Stimulated activated CD8-positive, alpha-beta memory T cell treated with anti-CD3 and anti-CD28 coated beads, Interleukin-7, amount 100 ng/mL, for 48 hours (primary cell): ENCODE measurements at regions not wholly inside any gene's neighbourhood (a gene's known extent, or its start where the extent isn't known, plus 50 kb on each side); places are given as distances from the start of the nearest gene placed in this dataset.
"Not testable (repeated sequence)": the region's sequence is repeated elsewhere in the genome, so short reads cannot be mapped to it uniquely, and the experiment has no call there.

Source experiments
- DNase-seq, 2 donors: peaks; one replicate each; pipeline ENCODE4 v3.0.0-alpha.2; 2020; ENCODE audit warnings: low read depth in 1 of 2; ENCODE audit errors: extremely low read depth in 1 of 2

GRCh38 chr4:181821039-181822004 lies 421.9 kb upstream of the TENM3 start:
- no peak for DNase-seq

- no peak for DNase-seq
These were observed 421.2 kb upstream of the TENM3 start for GRCh38 chr4:181822005-181822375.

GRCh38 chr4:181823183-181823582 lies 420.0 kb upstream of the TENM3 start:
- no peak for DNase-seq

- DNase-seq = no peak
These were observed 419.6 kb upstream of the TENM3 start for GRCh38 chr4:181823645-181824044.

GRCh38 chr4:181825564-181825963 lies 417.6 kb upstream of the TENM3 start:
- no peak for DNase-seq

GRCh38 chr4:181827246-181827645 lies 416.0 kb upstream of the TENM3 start:
- DNase-seq = no peak

GRCh38 chr4:181830404-181831035 lies 412.7 kb upstream of the TENM3 start:
- no peak for DNase-seq

- no peak for DNase-seq
These were observed 409.1 kb upstream of the TENM3 start for GRCh38 chr4:181834071-181834470.

- DNase-seq = no peak
These were observed 407.9 kb upstream of the TENM3 start for GRCh38 chr4:181835348-181835747.

- no peak for DNase-seq
These were observed 404.9 kb upstream of the TENM3 start for GRCh38 chr4:181838253-181838652.

GRCh38 chr4:181843797-181844196 lies 399.4 kb upstream of the TENM3 start:
- not testable (repeated sequence) for DNase-seq

- DNase-seq = no peak
These were observed 397.6 kb upstream of the TENM3 start for GRCh38 chr4:181845617-181846016.

- DNase-seq = no peak
These were observed 396.3 kb upstream of the TENM3 start for GRCh38 chr4:181846934-181847333.

GRCh38 chr4:181848357-181848756 lies 394.8 kb upstream of the TENM3 start:
- DNase-seq = no peak

GRCh38 chr4:181849472-181849871 lies 393.7 kb upstream of the TENM3 start:
- no peak for DNase-seq

GRCh38 chr4:181853881-181854511 lies 389.2 kb upstream of the TENM3 start:
- no peak for DNase-seq

GRCh38 chr4:181855307-181855706 lies 387.9 kb upstream of the TENM3 start:
- no peak for DNase-seq

- not testable (repeated sequence) for DNase-seq
These were observed 385.7 kb upstream of the TENM3 start for GRCh38 chr4:181857471-181857870.

- DNase-seq = no peak
These were observed 384.5 kb upstream of the TENM3 start for GRCh38 chr4:181858741-181859140.

GRCh38 chr4:181859439-181859838 lies 383.8 kb upstream of the TENM3 start:
- no peak for DNase-seq

- no peak for DNase-seq
These were observed 383.0 kb upstream of the TENM3 start for GRCh38 chr4:181860157-181860556.

GRCh38 chr4:181860668-181861067 lies 382.5 kb upstream of the TENM3 start:
- DNase-seq = no peak
